HEK293 (cell line): ENCODE measurements at regions not wholly inside any gene's neighbourhood (a gene's known extent, or its start where the extent isn't known, plus 50 kb on each side); places are given as distances from the start of the nearest gene placed in this dataset.

ENCODE experiments used
- CTCF ChIP-seq: fragments of 450-650 bp; formaldehyde crosslinking; IDR thresholded peaks from 2 replicates; pipeline ENCODE4 v1.5.1; 2016; ENCODE audit warnings: missing biosample characterization, missing genetic modification characterization
- KLF16 ChIP-seq: fragments of 450-650 bp; formaldehyde crosslinking; IDR thresholded peaks from 2 replicates; pipeline ENCODE4 v1.5.1; 2017; ENCODE audit warnings: missing biosample characterization, missing genetic modification characterization
- MYNN ChIP-seq: fragments of 450-650 bp; formaldehyde crosslinking; IDR thresholded peaks from 2 replicates; pipeline ENCODE4 v1.5.1; 2016; ENCODE audit warnings: missing biosample characterization, missing genetic modification characterization, borderline replicate concordance

- no peak for TF ChIP-seq CTCF
- TF ChIP-seq KLF16 (tag by site-specific recombination), result no peak
- no peak for TF ChIP-seq MYNN (tag by site-specific recombination)
Measured at GRCh38 chr14:65849091-65849490, 436.6 kb downstream of the FUT8 start.
